Neural cell (in vitro differentiated cells): ENCODE measurements at regions not wholly inside any gene's neighbourhood (a gene's known extent, or its start where the extent isn't known, plus 50 kb on each side); places are given as distances from the start of the nearest gene placed in this dataset.

Experiments
- H2AFZ ChIP-seq: fragments of 200-600, 300-800 bp; sonication (generic), shearing (Covaris generic); 2 replicates; pipeline ENCODE4 v1.6.0; 2014; ENCODE audit warnings: low read depth, mild to moderate bottlenecking, antibody characterized with exemption, low read length, moderate library complexity
- H3F3A ChIP-seq: fragments of 200-600 bp; shearing (Covaris generic); 2 replicates; pipeline ENCODE4 v1.6.1; 2016; ENCODE audit warnings: mild to moderate bottlenecking, moderate library complexity, mixed read lengths, antibody characterized with exemption, low read length; ENCODE audit not compliant: insufficient read depth, poor library complexity, severe bottlenecking
- H3K27ac ChIP-seq: fragments of 200-600, 300-800 bp; sonication (generic), shearing (Covaris generic); 2 replicates; pipeline ENCODE4 v1.5.1; 2014; ENCODE audit warnings: mild to moderate bottlenecking, low read length, moderate library complexity
- H3K27me3 ChIP-seq: fragments of 300-800, 200-600 bp; sonication (generic), shearing (Covaris generic); 2 replicates; pipeline ENCODE4 v1.6.0; 2014; ENCODE audit warnings: mild to moderate bottlenecking, low read depth, low read length, moderate library complexity; ENCODE audit not compliant: insufficient read depth
- H3K36me3 ChIP-seq: fragments of 300-800, 200-600 bp; sonication (generic), shearing (Covaris generic); 2 replicates; pipeline ENCODE4 v1.5.1; 2014; ENCODE audit warnings: mild to moderate bottlenecking, antibody characterized with exemption, low read length, moderate library complexity; ENCODE audit not compliant: insufficient read depth
- H3K4me2 ChIP-seq: fragments of 300-800, 200-600 bp; sonication (generic), shearing (Covaris generic); 2 replicates; pipeline ENCODE4 v1.6.0; 2014; ENCODE audit warnings: mild to moderate bottlenecking, low read length
- H3K4me3 ChIP-seq: fragments of 300-800, 200-600 bp; sonication (generic), shearing (Covaris generic); 2 replicates; pipeline ENCODE4 v1.5.1; 2014; ENCODE audit warnings: mild to moderate bottlenecking, low read length, moderate library complexity
- H3K79me2 ChIP-seq: fragments of 200-600 bp; shearing (Covaris generic); replicated peaks from 2 replicates; pipeline ENCODE4 v1.6.0; 2014; ENCODE audit warnings: mild to moderate bottlenecking, low read length, moderate library complexity; ENCODE audit not compliant: insufficient read depth
- H3K9ac ChIP-seq: fragments of 300-800, 200-600 bp; sonication (generic), shearing (Covaris generic); 2 replicates; pipeline ENCODE4 v1.6.1; 2016; ENCODE audit warnings: mild to moderate bottlenecking, low read length, mixed read lengths
- H3K9me2 ChIP-seq: fragments of 200-600 bp; shearing (Covaris generic); 2 replicates; pipeline ENCODE4 v1.6.1; 2016; ENCODE audit warnings: mild to moderate bottlenecking, low read length, mixed read lengths; ENCODE audit not compliant: insufficient read depth
- H3K9me3 ChIP-seq: fragments of 200-600, 300-800 bp; sonication (generic), shearing (Covaris generic); 2 replicates; pipeline ENCODE4 v1.6.1; 2016; ENCODE audit warnings: mild to moderate bottlenecking, mixed run types, low read length, moderate library complexity, mixed read lengths
- H4K20me1 ChIP-seq: fragments of 200-600 bp; shearing (Covaris generic); 2 replicates; pipeline ENCODE4 v1.6.1; 2016; ENCODE audit warnings: mild to moderate bottlenecking, mixed run types; ENCODE audit not compliant: insufficient read depth
- CTCF ChIP-seq: fragments of 450-650 bp; IDR thresholded peaks from 2 replicates; pipeline ENCODE4 v1.5.1; 2014; ENCODE audit warnings: antibody characterized with exemption, mild to moderate bottlenecking, moderate library complexity; ENCODE audit not compliant: poor library complexity, severe bottlenecking
- EP300 ChIP-seq: fragments of 450-650 bp; conservative IDR thresholded peaks from 2 replicates; pipeline ENCODE4 v1.6.1; 2014; ENCODE audit warnings: antibody characterized with exemption, mild to moderate bottlenecking, moderate library complexity; ENCODE audit not compliant: poor library complexity, severe bottlenecking
- EZH2 ChIP-seq: fragments of 200-600, 300-800 bp; shearing (Covaris generic), sonication (generic); IDR thresholded peaks from 2 replicates; pipeline ENCODE4 v1.6.1; 2014; ENCODE audit warnings: antibody characterized with exemption, low read length, borderline replicate concordance, mild to moderate bottlenecking; ENCODE audit not compliant: insufficient read depth, poor library complexity, severe bottlenecking
- MXI1 ChIP-seq: fragments of 450-650 bp; conservative IDR thresholded peaks from 2 replicates; pipeline ENCODE4 v1.6.1; 2014; ENCODE audit warnings: antibody characterized with exemption, mild to moderate bottlenecking; ENCODE audit not compliant: poor library complexity, severe bottlenecking
- POLR2AphosphoS5 ChIP-seq: IDR thresholded peaks from 2 replicates; pipeline ENCODE4 v1.6.1; 2012
- RAD21 ChIP-seq: fragments of 450-650 bp; conservative IDR thresholded peaks from 2 replicates; pipeline ENCODE4 v1.6.1; 2014; ENCODE audit warnings: antibody characterized with exemption, mild to moderate bottlenecking, moderate library complexity
- REST ChIP-seq: IDR thresholded peaks from 2 replicates; pipeline ENCODE4 v1.6.1; 2012; ENCODE audit warnings: borderline replicate concordance
- SMC3 ChIP-seq: fragments of 450-650 bp; conservative IDR thresholded peaks from 2 replicates; pipeline ENCODE4 v1.6.1; 2014; ENCODE audit warnings: antibody characterized with exemption, mild to moderate bottlenecking, moderate library complexity; ENCODE audit not compliant: poor library complexity
- TAF1 ChIP-seq: IDR thresholded peaks from 2 replicates; pipeline ENCODE4 v1.6.1; 2012; ENCODE audit warnings: low read depth

DNA sequence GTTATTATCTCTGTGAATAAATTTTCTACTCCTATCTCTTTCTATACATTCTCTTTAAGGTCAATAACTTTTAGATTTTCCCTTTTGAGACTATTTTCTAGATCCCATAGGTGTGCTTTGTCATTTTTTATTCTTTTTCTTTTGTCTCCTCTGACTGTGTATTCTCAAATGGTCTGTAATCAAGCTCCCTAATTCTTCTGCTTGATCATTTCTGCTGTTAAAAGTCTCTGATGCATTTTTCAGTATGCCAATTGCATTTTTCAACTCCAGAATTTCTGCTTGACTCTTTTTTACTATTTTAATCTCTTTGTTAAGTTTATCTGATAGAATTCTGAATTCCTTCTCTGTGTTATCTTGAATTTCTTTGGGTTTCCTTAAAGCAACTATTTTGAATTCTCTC, 78.2 kb downstream of the THNSL1 start:
- no peak for TF ChIP-seq CTCF
- no peak for TF ChIP-seq POLR2AphosphoS5
- no peak for TF ChIP-seq SMC3
- no peak for TF ChIP-seq EZH2
- no peak for TF ChIP-seq TAF1
- no peak for TF ChIP-seq EP300
- TF ChIP-seq RAD21, result no peak
- TF ChIP-seq REST, result no peak
- TF ChIP-seq MXI1, result no peak
- no peaks in the 10 kb centered on the region for H3K27me3 ChIP-seq

GRCh38 chr10:25097669-25098411, 77.0 kb upstream of the GPR158 start:
- no peaks in the 10 kb centered on the region for H3F3A ChIP-seq
- no peak overlapping the region for H3K4me3 ChIP-seq
- H3K79me2 ChIP-seq, result no peaks in the 10 kb centered on the region
- no peak overlapping the region for H2AFZ ChIP-seq
- no peaks in the 10 kb centered on the region for H3K36me3 ChIP-seq
- H3K9me3 ChIP-seq, result no peaks in the 10 kb centered on the region
- H3K9ac ChIP-seq, result no peak overlapping the region
- TF ChIP-seq TAF1 (no peak), EZH2 (no peak), SMC3 (no peak), EP300 (no peak), REST (no peak), MXI1 (no peak), POLR2AphosphoS5 (no peak), CTCF (no peak), RAD21 (no peak)
- H3K27me3 ChIP-seq, result no peaks in the 10 kb centered on the region
- H3K9me2 ChIP-seq, result no peaks in the 10 kb centered on the region
- H4K20me1 ChIP-seq, result no peaks in the 10 kb centered on the region
- H3K4me2 ChIP-seq, result no peak overlapping the region
- H3K27ac ChIP-seq, result no peak overlapping the region

More for the DNA sequence above, 78.2 kb downstream of the THNSL1 start:
- Histone ChIP-seq H4K20me1 (no peaks in the 10 kb centered on the region), H3K27ac (no peak overlapping the region), H3F3A (no peaks in the 10 kb centered on the region), H2AFZ (no peak overlapping the region), H3K36me3 (no peaks in the 10 kb centered on the region), H3K79me2 (no peaks in the 10 kb centered on the region), H3K9me2 (no peaks in the 10 kb centered on the region), H3K4me2 (no peak overlapping the region), H3K4me3 (no peak overlapping the region), H3K9ac (no peak overlapping the region), H3K9me3 (peaks cover 3% of the 10 kb centered on the region)
